Tibial nerve (tissue), 4 donors: ENCODE measurements at regions not wholly inside any gene's neighbourhood (a gene's known extent, or its start where the extent isn't known, plus 50 kb on each side); places are given as distances from the start of the nearest gene placed in this dataset.
"Not testable (repeated sequence)": the region's sequence is repeated elsewhere in the genome, so short reads cannot be mapped to it uniquely, and the experiment has no call there.

ENCODE experiments used
- CTCF ChIP-seq, 5 experiments: fragments of 200-600 bp in 3 of 5; fragments of 450-650 bp in 2 of 5; sonication (generic) in 3 of 5; IDR thresholded peaks; one replicate each; pipeline ENCODE4 v1.5.1; 2016 to 2019; ENCODE audit warnings: antibody characterized with exemption in 5 of 5, mild to moderate bottlenecking in 3 of 5, moderate library complexity in 2 of 5
- EP300 ChIP-seq, 2 donors: sonication (generic); formaldehyde crosslinking; IDR thresholded peaks; one replicate each; pipeline ENCODE4 v1.6.1; 2017; ENCODE audit warnings: antibody characterized with exemption in 2 of 2, mild to moderate bottlenecking in 1 of 2
- POLR2A ChIP-seq, 2 donors: fragments of 450-650 bp; IDR thresholded peaks; one replicate each; pipeline ENCODE4 v1.6.1; 2017; ENCODE audit warnings: antibody characterized with exemption in 2 of 2, mild to moderate bottlenecking in 2 of 2, moderate library complexity in 2 of 2

GRCh38 chr5:77858678-77859077 is 82.5 kb upstream of the TBCA start:
- not testable (repeated sequence) for TF ChIP-seq CTCF, POLR2A, EP300 (IDR thresholded peaks at IDR 0.05)
